NCI-H446 (cell line): ENCODE measurements at regions not wholly inside any gene's neighbourhood (a gene's known extent, or its start where the extent isn't known, plus 50 kb on each side); places are given as distances from the start of the nearest gene placed in this dataset.

ENCODE experiments used
- DNase-seq, 2 experiments: peaks; one replicate each; lab custom pipeline; 2025; lab: John Stamatoyannopoulos, UW

- DNase-seq, result no peak
These were observed 56.6 kb upstream of the SMOC2 start for GRCh38 chr6:168384045-168385036.

GRCh38 chr6:168385037-168385759 lies 55.8 kb upstream of the SMOC2 start:
- no peak for DNase-seq

- DNase-seq, result no peak
These were observed 54.9 kb upstream of the SMOC2 start for GRCh38 chr6:168385858-168386735.

- no peak for DNase-seq
These were observed 54.0 kb upstream of the SMOC2 start for GRCh38 chr6:168386973-168387372.

GRCh38 chr6:168387426-168387825 lies 53.6 kb upstream of the SMOC2 start:
- DNase-seq, result no peak

- no peak for DNase-seq
These were observed 53.1 kb upstream of the SMOC2 start for GRCh38 chr6:168387911-168388310.

- DNase-seq, result no peak
These were observed 52.0 kb upstream of the SMOC2 start for GRCh38 chr6:168388641-168389633.

GRCh38 chr6:168390749-168391420 lies 50.1 kb upstream of the SMOC2 start:
- no peak for DNase-seq
